DMS114 treated with DMSO at 0.1 percent for 48 hours (cell line): ENCODE measurements at regions not wholly inside any gene's neighbourhood (a gene's known extent, or its start where the extent isn't known, plus 50 kb on each side); places are given as distances from the start of the nearest gene placed in this dataset.
A peak's percentile ranks its signal among the peaks of the same experiment; 100 is the strongest.

ENCODE experiments used
- DNase-seq: peaks from one replicate; lab custom pipeline; 2025; ENCODE audit not compliant: unreplicated experiment; lab: John Stamatoyannopoulos, UW

DNA sequence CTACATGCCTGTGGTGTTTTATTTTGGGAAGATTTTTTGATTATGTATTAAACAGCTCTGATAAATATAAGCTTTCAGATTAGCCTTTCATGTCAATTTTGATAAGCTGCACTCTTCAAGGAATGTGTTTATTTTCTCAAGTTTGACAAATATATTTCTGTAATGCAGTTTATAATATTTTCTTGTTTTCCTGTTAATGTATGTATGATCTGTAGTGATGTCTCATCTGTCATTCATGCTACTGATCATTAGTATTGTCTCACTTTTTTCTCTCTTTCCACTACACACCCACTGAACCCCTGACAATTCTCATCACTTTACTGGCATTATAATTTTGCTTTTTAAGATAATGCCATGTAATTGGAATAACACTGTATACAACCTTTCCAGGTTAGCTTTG lies 100.9 kb downstream of the TMEM18 start:
- no peak for DNase-seq

DNA sequence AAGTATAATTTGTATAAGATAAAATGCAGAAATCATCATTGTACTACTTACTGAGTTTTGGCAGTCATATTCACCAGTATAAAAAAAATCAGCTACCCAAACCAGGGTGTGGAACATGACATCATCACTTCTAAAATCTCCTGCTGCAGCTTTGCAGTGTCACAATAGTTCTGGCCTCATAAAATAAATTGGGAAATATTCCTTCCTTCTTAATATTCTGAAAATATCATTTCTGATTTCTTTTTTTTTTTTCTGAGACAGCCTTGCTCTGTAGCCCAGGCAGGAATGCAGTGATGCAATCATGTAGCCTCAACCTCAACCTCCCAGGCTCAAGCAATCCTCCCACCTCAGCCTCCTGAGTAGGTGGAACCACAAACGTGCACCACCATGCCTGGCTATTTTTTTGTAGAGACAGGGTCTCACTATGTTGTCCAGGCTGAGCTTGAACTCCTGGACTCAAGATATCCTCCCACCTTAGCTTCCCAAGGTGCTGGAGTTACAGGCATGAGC lies 101.4 kb downstream of the TMEM18 start:
- DNase-seq: no peak

DNA sequence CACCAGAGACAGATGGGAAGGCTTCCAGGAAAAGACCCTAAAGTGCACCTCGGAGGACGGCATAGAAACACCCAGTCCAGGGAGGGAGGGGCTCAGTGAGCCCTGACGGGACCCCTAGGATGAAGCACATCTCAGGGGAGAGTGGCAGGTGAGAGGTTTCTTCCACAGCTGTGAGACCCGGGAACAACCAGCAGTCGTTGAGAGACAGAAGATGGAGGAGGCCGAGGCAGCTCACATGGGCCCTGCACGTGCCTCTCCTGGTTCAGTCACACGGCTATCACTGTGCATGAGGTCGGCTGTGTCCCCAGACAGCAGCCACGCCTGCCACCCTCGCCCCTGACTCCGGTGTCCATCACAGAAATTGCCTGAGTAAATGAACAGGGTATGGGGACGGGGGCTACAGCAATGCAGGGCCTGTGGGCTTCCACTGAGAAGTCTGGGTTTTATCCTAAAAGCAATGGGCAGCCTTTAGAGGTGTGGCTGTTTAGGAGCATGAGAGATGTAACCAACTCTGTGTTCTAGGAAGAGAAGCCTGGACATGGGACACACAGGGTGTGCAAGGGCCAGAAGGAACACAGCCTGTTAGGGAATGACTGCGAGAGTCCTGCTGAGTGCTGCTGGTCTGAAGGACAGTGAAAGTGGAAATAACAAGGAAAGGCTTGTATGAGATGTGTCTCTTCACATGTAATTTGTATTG lies 102.0 kb downstream of the TMEM18 start:
- DNase-seq: no peak

DNA sequence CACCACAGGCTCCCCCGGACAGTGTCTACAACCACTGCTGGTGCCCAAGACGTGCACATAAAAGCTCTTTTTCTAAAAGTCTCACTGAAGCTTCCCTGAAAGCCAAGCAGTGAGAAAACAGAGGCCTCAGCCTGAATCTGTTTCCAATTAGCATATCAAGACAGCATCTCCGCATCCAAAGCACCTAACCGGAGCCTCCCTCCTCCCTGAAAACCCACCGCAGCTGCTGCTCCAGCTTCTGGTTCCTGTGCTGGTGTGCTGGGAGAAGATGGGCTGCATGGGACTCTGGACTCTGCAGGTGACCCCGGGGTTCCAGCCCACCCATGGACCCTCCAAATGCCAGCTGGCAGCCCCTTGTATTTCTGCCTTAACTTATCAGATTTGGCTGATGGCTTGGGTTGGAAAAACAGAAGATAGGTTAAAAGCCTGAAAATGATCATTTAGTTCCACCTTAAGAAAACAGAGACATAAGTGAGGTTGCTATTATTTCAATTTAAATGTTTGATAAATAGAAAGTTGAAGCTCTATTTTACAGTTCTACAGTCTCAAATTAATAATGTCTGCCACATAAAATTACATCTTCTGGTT lies 103.3 kb downstream of the TMEM18 start:
- no peak for DNase-seq

DNA sequence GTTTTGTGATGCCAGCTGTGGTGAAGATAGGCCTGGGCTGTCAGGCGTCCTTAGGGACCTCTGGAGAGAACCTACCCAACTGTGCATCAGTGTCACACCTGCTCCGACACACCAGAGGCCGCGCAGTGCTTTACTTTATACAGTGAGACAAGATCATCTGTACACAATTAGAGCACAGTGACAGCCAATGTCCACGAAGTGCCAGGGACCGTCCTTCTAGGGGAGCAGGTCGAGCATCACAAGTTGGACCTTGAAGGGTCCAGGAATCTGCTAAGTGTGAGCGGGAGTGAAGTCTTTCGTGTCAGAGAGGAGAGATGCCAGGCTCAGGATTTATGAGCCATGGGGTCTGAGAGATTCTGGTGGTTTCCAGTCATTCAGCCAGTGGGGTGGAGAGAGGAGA lies 104.2 kb downstream of the TMEM18 start:
- DNase-seq: no peak

DNA sequence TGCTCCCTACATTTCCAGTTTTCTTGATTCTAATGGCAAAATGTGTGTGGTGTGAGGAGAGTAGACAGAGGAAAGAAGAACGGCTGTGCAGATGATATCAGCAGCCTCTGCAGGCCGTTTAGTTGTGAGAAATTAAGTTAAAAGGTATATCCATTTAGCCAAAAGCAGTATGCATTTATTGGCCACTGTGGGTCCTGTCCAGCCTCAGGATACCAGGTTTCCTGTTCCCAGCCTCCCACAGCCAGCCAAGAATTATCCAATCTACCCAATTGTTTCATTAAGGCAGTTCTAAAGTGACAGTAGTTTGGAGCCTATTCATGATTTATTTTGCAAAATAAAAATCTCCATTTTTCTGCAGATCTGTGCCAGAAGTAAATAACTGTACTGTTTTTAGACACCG lies 107.5 kb downstream of the TMEM18 start:
- DNase-seq: no peak

DNA sequence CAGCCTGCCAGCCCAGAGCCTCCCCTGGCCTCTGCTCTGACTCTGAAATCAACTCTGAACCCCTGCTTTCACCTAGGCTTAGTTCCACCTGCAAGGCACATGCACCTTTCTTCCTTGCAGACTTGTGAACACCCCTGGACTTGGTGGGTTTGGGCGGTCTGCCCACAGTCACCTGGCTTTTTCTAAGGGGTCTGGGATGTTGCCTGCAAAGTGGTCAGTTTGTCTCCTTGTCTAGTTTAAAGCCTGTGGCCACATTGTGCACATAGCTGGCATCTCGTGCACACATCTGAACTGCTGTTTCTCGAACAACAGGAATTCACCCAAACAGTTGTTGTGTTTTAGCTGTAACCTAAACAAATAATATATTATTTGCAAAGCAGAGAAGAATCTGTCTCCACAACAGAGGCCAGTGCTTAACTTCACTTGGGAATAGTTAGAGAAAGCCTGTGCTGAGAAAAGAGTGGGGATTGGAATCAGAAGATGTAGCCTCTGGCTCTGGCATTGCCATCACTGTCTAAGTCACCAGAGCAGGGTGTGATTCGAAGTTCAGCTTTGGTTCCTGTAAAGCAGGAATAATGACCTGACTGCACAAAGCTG lies 108.5 kb downstream of the TMEM18 start:
- no peak for DNase-seq

DNA sequence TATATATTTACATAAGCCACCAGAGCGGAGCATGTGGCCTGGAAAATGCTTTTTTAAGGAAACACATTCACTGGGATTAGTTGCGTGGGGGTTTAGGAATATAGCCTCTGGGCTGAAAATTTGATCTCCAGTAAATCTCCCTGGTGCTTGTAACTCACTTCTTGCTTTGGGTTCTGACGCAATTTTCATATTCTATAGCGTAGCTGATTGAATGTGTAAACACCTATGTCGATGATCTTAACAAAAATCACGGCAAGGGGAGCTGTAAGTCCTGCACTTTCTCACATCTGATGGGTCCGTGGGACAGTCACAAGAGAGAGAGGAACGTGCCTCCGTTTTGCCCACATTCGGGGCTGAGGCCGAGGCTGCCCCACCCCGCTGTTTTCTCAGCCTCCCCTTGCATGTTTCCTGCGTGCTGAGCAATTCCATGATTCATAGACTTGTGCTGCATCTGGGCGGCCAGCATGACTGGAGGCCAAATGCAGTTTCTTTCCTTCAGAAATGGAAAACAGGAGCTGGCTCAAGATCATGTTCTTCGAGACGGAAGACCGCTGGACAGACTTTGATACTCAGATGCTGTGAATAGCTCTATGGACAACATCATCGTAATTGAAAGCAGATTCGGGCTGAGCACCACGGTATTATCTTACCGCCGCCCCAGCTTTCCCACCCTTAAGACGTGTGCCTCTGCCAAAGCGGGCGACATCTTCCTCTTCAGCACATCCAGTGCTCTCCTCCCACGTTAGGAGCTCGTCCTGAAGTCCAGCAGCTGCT lies 109.2 kb downstream of the TMEM18 start:
- DNase-seq: no peak

DNA sequence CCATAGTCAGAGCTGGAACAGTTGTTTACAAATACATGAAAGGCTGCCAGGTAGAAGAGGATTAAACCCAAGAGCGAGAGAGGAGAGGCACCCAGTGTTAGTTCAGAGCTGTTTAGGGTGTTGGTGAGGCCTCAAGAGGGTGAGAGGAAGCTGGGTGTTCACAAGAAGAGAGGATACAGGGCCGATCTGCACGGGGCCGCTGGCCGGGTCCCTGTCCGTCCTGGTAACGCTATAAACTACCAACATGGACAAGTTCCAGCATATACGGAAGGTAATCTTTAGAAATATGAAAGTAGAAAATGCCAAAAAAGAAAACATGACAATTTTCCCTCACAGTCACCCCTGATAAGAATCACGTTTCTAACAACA lies 109.7 kb downstream of the TMEM18 start:
- no peak for DNase-seq

DNA sequence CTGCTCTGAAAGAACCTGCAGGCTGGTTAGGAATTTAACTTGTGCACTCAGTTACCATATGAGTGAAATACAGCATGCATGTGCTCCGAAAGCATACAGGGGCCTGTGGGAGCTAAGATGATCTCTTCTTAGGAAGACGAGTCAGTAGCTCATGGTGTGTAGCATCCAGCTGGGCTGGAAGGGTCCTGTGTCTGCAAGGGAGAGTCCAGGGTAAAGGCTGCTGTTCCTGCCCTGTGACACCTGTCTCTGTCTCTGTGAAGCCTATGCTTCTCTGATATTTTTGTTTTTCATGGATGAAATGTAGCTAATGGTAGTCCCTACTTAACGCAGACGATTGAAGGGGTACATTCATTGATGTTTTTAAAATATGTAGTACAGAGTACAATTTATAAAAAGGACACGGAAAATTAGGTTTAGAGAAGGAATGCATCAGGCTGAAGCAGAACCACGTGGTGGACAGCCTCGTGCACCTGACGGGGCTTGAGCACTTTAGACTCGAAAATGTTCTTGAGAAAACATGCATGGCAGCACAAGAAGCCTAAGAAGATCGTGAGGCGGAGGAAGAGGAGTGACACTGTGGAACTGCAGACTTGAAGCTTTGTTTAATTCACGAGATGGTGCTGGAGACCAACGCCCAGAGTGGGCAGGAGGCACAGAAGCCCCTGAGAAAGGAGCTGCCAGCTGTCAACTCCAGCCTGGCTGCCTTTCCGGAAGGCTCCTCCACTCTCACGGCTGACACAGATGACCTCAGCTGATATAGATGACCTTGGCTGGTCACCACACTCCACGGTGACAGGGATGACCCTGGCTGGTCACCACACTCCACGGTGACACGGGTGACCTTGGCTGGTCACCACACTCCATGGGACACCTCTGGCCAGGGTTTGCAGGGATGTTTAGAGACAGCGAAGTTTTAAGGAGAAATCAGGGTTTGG lies 110.6 kb downstream of the TMEM18 start:
- DNase-seq: no peak

DNA sequence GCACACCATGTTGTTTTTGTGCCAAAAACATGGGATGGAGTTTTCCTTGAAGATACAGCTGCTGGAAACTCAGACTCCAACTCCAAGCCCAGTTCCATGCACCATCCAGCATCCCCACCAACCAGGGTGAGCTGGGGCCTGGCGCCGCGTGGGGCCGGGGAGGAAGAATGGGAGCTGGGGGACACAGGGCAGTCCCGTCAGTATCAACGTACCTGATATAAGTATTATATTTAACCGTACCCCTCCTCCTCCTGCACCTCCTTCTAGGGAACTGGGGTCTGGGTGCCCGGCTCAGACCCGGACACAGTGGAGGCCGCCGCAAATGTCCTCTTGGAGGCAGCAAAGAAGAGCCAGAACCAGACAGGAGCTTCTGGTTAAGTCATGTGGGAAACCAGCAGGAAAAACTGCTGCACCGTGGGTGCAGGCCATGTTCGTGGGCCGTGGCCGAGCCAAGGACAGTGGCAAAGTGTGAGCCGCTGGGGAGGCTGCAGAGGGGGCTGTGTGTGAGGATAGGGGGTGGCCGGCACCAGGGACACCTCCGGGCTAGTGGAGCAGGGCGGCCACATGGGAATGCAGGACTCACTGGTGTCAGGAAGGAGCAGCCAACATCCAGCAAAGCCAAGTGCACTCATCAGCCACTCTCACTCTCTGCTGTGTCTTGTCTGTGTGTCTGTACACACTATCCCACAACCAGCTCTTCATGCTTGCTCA lies 112.6 kb downstream of the TMEM18 start:
- DNase-seq: no peak

DNA sequence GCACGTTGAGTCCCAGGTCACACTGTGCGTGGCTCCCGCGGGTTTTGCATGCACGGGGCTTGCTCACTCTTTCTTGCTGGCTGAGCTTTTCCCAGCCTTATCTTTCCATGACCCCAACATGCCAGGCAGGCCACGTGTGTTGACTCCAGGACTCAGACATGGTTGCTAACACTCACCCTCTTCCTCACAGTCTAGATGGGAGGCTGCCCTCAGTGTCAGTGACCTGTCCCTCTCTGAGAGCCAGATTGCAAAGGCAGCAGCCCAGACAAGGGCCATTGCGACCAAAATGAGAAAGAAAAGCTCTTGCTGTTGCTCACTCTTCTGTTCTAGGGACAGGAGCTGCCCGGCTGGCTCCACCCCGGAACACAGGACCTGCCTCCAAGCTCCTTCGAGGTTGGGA lies 113.7 kb downstream of the TMEM18 start:
- no peak for DNase-seq

DNA sequence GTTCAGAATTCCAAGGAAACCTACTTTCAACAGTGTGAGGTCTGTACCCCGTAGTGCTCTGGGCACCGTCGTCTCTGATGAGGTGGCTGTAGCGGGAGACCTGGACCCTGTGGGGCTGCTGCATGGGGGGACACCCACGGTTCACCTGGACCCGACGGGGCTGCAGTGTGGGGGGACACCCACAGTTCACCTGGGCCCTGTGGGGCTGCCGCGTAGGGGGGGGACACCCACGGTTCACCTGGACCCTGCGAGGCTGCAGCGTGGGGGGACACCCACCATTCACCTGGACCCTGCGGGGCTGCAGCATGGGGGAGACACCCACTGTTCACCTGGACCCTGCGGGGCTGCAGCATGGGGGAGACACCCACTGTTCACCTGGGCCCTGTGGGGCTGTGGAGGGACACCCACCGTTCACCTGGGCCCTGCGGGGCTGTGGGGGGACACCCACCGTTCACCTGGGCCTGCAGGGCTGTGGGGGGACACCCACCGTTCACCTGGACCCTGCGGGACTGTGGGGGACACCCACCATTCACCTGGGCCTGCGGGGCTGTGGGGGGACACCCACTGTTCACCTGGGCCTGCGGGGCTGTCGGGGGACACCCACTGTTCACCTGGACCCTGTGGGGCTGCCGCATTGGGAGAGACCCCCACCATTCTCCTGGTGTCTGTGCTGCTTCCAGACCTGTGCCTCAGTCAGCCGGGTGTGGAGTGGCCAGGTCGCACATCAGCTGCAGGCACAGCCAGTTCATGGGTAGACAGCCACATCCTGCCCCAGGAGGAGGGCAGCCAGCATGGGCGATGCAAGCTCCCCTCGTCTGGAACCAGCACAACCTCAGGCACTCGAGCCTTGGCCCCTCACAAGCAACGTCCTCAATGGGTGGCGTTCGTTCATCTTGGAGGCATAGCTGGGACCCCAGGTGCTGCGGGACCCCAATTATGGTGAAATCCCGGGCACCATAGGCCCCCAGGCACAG lies 114.5 kb downstream of the TMEM18 start:
- no peak for DNase-seq

DNA sequence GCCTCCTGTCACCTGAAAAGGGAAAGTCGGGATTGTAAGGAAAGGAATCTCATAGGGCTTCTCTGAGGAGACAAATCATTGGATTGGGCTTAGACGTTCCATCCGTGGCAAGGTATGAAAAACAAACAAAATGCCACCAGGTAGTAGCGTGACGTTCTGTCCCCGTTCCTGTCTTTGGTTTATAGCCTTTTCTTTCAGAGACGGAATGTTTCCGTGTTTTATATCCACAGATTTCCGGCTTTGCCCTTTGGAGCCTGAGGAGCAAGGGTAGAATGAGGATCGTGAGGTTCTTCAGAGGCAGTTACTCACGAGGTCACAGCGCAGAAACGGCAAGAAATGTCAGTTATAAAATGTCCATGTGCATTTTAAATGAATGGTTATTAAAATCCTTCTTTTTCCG lies 118.3 kb downstream of the TMEM18 start:
- no peak for DNase-seq

DNA sequence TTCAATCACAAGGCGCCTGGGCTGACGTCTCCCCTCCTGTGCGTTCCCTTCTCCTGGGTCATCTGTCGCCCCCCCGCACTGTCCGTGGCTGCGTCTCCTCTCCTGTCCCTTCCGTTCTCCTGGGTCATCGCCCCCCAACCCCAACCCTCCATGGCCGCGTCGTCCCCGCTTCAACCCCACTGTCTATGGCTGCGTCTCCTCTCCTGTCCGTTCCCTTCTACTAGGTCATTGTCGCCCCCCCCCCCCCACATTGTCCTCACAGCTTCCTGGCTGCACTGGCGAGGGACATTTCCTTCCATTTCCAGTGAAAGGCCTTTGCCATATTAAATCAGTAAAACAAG lies 118.9 kb downstream of the TMEM18 start:
- no peak for DNase-seq

DNA sequence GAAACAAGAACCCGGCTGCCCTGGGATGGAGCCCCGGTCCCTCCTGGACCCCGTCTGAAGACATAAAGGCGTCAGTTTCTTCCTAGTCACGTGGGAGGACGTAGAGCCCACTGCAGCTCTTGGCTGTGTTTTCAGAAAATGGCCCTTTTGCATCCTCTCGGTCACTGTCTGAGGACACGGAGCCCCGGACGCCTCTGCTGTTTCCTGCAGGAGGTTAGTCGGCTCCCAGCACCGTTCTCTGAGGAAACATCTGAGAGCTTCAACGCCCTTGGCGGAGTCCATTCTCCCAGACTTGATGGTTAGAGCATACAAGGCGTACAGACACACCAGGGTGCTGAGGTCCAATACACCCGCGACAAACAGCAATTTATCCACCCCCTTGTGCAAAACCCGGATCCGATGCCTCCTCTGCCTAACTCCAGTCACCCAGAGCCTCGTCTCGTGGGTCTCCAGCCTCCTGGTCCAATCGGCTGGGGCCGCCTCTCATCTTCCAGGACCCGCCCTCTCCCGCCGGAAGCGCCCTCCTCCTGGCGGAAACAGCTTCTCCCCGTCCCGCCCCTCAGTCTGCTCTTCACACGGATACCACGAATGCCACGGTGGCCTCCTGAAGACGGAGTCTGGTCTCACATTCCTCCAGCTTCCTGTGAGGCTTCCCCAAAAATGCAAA lies 119.4 kb downstream of the TMEM18 start:
- peak; percentile 85 for DNase-seq

DNA sequence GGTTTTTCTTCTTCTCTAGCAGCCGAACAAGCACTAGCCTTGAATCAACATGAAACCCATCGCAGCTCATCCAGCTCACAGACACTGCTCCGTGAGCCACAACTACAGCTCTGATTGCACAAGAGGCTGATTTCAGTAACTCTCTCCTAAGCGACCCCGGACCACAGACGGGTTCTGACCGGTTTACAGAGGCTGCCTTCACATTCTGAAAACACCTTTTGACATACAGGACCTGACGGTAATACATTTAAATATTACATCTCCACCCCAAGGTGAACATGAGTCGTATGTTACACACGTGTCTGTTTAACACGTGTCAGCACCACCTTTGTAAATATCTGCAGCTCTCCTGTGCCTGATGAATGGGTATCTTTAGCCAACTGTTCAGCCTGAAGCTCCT lies 120.7 kb downstream of the TMEM18 start:
- no peak for DNase-seq

DNA sequence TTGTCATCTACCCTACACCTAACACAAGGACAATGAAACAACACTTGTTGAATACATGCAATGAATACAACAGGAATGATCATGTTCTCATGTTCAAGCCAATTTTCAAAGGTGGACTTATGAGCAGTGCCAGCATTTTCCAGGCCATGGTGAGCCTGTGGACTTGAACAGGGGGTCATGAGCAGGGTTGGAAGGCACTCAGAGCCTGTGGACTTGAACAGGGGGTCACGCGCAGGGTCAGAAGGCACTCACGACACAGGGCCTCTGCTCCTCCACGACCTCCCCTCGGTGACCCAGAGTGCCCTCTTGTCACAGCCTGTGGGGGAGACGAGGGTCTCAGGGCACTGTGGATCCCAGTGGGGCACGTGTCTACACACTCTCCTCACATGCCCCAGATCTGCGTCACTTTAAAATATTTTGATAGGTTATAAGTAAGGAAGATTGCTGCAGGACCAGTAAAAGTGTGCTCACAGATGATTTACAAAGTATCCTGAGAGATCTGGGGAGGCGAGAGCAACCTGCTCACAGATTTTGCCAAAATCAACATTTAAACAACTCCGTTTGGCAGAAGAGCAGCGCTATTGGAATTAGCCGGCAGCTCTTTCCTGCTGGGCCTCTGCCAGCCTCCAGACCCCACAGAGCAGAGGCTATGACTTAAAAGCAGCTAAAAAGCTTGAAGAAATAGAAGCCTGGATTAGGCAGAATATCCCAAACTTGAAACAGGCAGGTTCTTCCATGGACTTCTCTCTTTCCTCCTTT lies 121.9 kb downstream of the TMEM18 start:
- DNase-seq: no peak
